ENCODE measurements at regions not wholly inside any gene's neighbourhood (a gene's known extent, or its start where the extent isn't known, plus 50 kb on each side); places are given as distances from the start of the nearest gene placed in this dataset.

DNA sequence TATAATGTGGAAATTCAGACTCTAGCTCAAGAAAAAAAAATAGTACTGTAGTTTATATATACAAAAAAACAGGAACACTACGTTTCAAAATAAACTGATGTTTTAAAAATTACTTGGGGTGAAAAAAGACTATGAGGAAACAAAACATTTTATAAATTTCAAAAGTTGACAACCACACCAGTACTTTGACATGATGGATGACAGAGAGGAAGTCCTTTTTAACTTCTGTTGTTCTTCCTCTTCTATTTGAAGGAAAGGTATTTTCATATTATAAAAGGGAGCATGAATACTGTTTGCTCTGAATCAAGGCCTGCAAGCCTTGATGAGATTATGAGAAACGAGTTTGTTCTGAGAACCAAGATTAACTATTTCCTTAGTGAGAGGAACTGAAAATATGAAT lies 456.9 kb downstream of the TAF11L14 start:
- no peak for DNase-seq (ENCODE audit: low spot score)
- Mint-ChIP-seq H3K4me1 (ENCODE audit: low read depth) (no peaks in the 10 kb centered on the region), H3K27me3 (ENCODE audit: low read depth) (no peaks in the 10 kb centered on the region), H3K27ac (no peak overlapping the region), H3K4me3 (no peak overlapping the region), H3K9me3 (peaks cover 38% of the 10 kb centered on the region), H3K36me3 (ENCODE audit: low read depth) (no peaks in the 10 kb centered on the region)

DNA sequence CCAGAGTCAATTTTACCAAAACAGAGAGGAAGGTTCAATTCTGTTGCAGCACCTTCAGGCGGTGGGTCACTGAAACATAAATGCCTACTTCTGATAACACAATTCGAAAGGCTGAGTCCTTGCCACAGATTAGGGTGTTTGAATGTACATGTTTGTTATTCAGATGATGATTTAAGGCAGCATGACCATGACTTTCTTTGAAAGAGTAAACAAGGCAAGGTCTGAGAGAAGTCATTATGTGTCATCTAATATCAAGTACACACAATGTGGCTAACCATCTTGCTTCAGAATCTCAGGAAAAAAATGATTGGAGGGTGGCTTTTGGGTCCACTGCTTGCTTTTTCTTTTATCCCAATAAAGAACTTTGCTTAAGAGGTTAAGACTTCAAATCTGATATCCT lies 457.5 kb downstream of the TAF11L14 start:
- Mint-ChIP-seq H3K36me3 (ENCODE audit: low read depth) (no peaks in the 10 kb centered on the region), H3K9me3 (peaks cover 36% of the 10 kb centered on the region), H3K27me3 (ENCODE audit: low read depth) (no peaks in the 10 kb centered on the region), H3K27ac (no peak overlapping the region), H3K4me3 (no peak overlapping the region), H3K4me1 (ENCODE audit: low read depth) (no peaks in the 10 kb centered on the region)
- no peak for DNase-seq (ENCODE audit: low spot score)

DNA sequence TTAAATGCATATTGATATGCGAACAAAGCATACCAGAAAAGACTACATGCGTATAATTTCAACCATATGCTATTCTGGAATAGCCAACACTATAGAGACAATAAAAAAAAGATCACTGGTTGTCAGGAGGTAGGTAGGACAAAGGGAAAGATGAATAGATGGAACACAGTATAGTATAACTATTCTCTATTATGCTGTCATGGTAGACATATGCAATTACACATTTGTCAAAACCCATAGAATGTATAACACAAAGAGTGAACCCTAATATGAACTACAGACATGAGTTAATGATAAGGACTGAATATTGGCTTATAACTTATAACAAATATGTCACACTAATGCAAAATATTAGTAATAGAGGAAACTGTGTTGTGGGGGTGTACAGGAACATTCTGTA lies 460.8 kb downstream of the TAF11L14 start:
- DNase-seq (ENCODE audit: low spot score): no peak
- Mint-ChIP-seq H3K4me1 (ENCODE audit: low read depth) (no peaks in the 10 kb centered on the region), H3K4me3 (no peak overlapping the region), H3K27me3 (ENCODE audit: low read depth) (no peaks in the 10 kb centered on the region), H3K9me3 (peaks cover 28% of the 10 kb centered on the region), H3K36me3 (ENCODE audit: low read depth) (no peaks in the 10 kb centered on the region), H3K27ac (no peak overlapping the region)

GRCh38 chr5:18097817-18098216 lies 463.6 kb downstream of the TAF11L14 start:
- H3K27ac Mint-ChIP-seq: no peak overlapping the region
- H3K36me3 Mint-ChIP-seq (ENCODE audit: low read depth): no peaks in the 10 kb centered on the region
- DNase-seq (ENCODE audit: low spot score): no peak
- H3K4me1 Mint-ChIP-seq (ENCODE audit: low read depth): no peaks in the 10 kb centered on the region
- no peak overlapping the region for H3K4me3 Mint-ChIP-seq
- peaks cover 30% of the 10 kb centered on the region for H3K9me3 Mint-ChIP-seq
- H3K27me3 Mint-ChIP-seq (ENCODE audit: low read depth): no peaks in the 10 kb centered on the region

GRCh38 chr5:18098691-18099090 lies 464.4 kb downstream of the TAF11L14 start:
- no peak overlapping the region for H3K27ac Mint-ChIP-seq

DNA sequence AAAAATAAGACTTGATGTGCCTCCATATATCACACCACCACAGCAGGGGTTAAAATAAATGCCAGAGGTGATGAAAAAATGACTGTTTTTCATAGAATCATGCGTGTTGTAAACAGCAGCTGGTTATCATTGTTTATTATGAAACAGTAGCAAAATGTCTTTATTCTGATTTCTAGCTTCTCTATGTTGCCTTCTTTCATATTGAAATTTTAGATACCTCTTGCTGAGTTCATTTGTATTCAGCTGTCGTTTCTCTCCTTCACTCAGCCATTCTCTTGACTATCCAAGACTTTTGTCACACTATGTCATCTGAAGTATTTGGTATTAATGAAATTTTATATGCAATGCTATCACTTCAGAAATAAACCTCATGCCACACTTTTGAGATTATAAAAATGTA lies 465.0 kb downstream of the TAF11L14 start:
- Mint-ChIP-seq H3K9me3 (peaks cover 20% of the 10 kb centered on the region), H3K4me3 (no peak overlapping the region), H3K4me1 (ENCODE audit: low read depth) (no peaks in the 10 kb centered on the region), H3K27ac (no peak overlapping the region), H3K27me3 (ENCODE audit: low read depth) (no peaks in the 10 kb centered on the region), H3K36me3 (ENCODE audit: low read depth) (no peaks in the 10 kb centered on the region)
- no peak for DNase-seq (ENCODE audit: low spot score)

More at GRCh38 chr5:18098691-18099090, 464.4 kb downstream of the TAF11L14 start:
- H3K4me3 Mint-ChIP-seq: no peak overlapping the region
- no peak for DNase-seq (ENCODE audit: low spot score)
- H3K27me3 Mint-ChIP-seq (ENCODE audit: low read depth): no peaks in the 10 kb centered on the region
- H3K4me1 Mint-ChIP-seq (ENCODE audit: low read depth): no peaks in the 10 kb centered on the region
- no peaks in the 10 kb centered on the region for H3K36me3 Mint-ChIP-seq (ENCODE audit: low read depth)
- peaks cover 25% of the 10 kb centered on the region for H3K9me3 Mint-ChIP-seq

DNA sequence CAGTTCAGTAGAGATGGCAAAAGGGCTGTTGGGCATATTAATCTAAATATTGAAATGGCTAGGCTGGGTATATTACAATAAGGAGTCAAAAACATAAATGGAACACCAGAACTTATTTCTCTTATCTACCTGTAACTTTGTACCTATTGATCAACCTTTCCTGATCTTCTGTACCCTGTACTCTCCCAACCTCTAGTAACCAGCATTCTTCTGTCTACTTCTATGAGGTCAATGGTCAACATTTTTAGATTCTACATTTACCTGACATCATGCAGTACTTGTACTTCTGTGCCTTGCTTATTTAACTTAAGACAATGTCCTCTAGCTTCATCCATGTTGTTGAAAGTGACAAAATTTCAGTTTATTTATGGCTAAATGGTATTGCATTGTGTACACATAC lies 467.3 kb downstream of the TAF11L14 start:
- no peak overlapping the region for H3K4me3 Mint-ChIP-seq
- H3K4me1 Mint-ChIP-seq (ENCODE audit: low read depth): no peaks in the 10 kb centered on the region
- peaks cover 10% of the 10 kb centered on the region for H3K9me3 Mint-ChIP-seq
- no peak for DNase-seq (ENCODE audit: low spot score)
- H3K27ac Mint-ChIP-seq: no peak overlapping the region
- H3K27me3 Mint-ChIP-seq (ENCODE audit: low read depth): no peaks in the 10 kb centered on the region
- no peaks in the 10 kb centered on the region for H3K36me3 Mint-ChIP-seq (ENCODE audit: low read depth)

DNA sequence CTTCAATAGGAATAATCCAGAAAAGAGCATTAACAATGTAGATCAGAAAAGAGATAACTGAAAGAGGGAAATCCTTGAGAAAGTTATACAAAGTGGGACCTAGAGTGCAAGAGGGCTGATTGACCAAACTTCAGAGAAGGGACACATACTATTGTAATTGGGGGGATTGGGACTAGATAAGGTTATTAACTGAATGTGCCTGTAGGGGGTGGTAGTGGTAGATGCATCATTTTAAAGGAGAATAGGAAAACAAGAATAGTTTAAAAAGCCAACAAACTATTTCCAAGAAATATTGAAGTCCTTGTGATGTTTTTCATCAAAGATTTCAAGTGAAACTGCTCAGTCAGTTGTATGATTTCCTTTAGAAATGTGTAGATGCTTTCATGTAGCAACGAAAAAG lies 468.5 kb downstream of the TAF11L14 start:
- Mint-ChIP-seq H3K27ac (no peak overlapping the region), H3K4me1 (ENCODE audit: low read depth) (no peaks in the 10 kb centered on the region), H3K36me3 (ENCODE audit: low read depth) (no peaks in the 10 kb centered on the region), H3K9me3 (peaks cover 21% of the 10 kb centered on the region), H3K4me3 (no peak overlapping the region), H3K27me3 (ENCODE audit: low read depth) (no peaks in the 10 kb centered on the region)
- DNase-seq (ENCODE audit: low spot score): no peak

DNA sequence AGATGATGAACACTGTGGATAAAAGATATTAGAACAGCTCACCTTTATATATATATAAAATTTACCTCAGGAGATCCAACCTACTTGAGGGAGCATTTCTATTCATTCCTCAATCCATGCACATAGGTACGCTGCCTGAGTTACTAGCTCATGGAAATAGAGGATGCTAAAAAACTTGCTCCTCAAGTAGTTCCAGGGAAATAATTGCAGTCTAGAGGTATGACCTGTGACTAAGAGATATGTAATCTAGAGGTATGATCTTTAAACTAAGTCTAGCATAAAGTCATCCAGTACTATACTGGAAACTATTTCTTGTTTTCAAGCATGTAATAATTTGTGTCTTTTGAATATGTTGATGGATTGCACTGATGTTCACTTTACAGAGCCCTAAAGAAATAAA lies 471.2 kb downstream of the TAF11L14 start:
- no peak overlapping the region for H3K4me3 Mint-ChIP-seq
- no peaks in the 10 kb centered on the region for H3K36me3 Mint-ChIP-seq (ENCODE audit: low read depth)
- DNase-seq (ENCODE audit: low spot score): no peak
- H3K9me3 Mint-ChIP-seq: peaks cover 29% of the 10 kb centered on the region
- no peaks in the 10 kb centered on the region for H3K4me1 Mint-ChIP-seq (ENCODE audit: low read depth)
- no peaks in the 10 kb centered on the region for H3K27me3 Mint-ChIP-seq (ENCODE audit: low read depth)
- H3K27ac Mint-ChIP-seq: no peak overlapping the region

DNA sequence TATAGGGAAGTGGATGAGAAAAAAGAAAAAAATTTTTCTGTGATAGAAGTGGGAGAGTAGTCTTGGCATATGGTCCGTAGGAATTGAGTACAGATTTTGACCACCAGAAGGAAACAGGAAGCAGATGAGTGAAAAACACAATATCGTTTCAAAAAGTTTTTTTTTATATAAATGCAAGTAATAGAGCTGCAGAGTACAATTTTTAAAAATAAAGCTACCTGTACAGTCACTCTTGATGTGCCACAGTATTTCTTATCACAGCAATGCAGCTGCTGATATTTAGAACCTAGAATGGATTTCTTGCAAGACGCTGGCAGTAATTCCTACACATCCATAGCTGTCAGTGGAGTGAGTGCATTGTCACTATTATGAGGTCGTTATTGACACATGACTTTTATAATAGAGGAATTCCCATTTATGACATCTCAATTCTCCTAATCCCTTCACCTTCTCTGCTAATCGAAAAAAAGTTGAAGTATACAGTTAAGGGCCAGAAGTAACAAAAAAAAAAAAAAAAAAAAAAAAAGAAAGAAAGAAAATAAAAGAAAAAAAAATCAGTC lies 477.7 kb downstream of the TAF11L14 start:
- Mint-ChIP-seq H3K4me3 (no peak overlapping the region), H3K27me3 (ENCODE audit: low read depth) (no peaks in the 10 kb centered on the region), H3K36me3 (ENCODE audit: low read depth) (no peaks in the 10 kb centered on the region), H3K4me1 (ENCODE audit: low read depth) (no peaks in the 10 kb centered on the region), H3K9me3 (peaks cover 38% of the 10 kb centered on the region), H3K27ac (no peak overlapping the region)
- no peak for DNase-seq (ENCODE audit: low spot score)

GRCh38 chr5:18113721-18114120 lies 479.5 kb downstream of the TAF11L14 start:
- no peak overlapping the region for H3K27ac Mint-ChIP-seq
- H3K4me1 Mint-ChIP-seq (ENCODE audit: low read depth): no peaks in the 10 kb centered on the region
- H3K36me3 Mint-ChIP-seq (ENCODE audit: low read depth): no peaks in the 10 kb centered on the region
- H3K4me3 Mint-ChIP-seq: no peak overlapping the region
- DNase-seq (ENCODE audit: low spot score): no peak
- peaks cover 32% of the 10 kb centered on the region for H3K9me3 Mint-ChIP-seq
- no peaks in the 10 kb centered on the region for H3K27me3 Mint-ChIP-seq (ENCODE audit: low read depth)

GRCh38 chr5:18114151-18114757 lies 480.0 kb downstream of the TAF11L14 start:
- no peak overlapping the region for H3K4me3 Mint-ChIP-seq
- peaks cover 30% of the 10 kb centered on the region for H3K9me3 Mint-ChIP-seq
- H3K4me1 Mint-ChIP-seq (ENCODE audit: low read depth): no peaks in the 10 kb centered on the region
- no peak overlapping the region for H3K27ac Mint-ChIP-seq
- no peaks in the 10 kb centered on the region for H3K27me3 Mint-ChIP-seq (ENCODE audit: low read depth)
- no peak for DNase-seq (ENCODE audit: low spot score)
- H3K36me3 Mint-ChIP-seq (ENCODE audit: low read depth): no peaks in the 10 kb centered on the region

GRCh38 chr5:18117968-18118367 lies 483.7 kb downstream of the TAF11L14 start:
- no peak for DNase-seq (ENCODE audit: low spot score)
- Mint-ChIP-seq H3K4me1 (ENCODE audit: low read depth) (no peaks in the 10 kb centered on the region), H3K36me3 (ENCODE audit: low read depth) (no peaks in the 10 kb centered on the region), H3K4me3 (no peak overlapping the region), H3K9me3 (peaks cover 46% of the 10 kb centered on the region), H3K27ac (no peak overlapping the region), H3K27me3 (ENCODE audit: low read depth) (no peaks in the 10 kb centered on the region)

DNA sequence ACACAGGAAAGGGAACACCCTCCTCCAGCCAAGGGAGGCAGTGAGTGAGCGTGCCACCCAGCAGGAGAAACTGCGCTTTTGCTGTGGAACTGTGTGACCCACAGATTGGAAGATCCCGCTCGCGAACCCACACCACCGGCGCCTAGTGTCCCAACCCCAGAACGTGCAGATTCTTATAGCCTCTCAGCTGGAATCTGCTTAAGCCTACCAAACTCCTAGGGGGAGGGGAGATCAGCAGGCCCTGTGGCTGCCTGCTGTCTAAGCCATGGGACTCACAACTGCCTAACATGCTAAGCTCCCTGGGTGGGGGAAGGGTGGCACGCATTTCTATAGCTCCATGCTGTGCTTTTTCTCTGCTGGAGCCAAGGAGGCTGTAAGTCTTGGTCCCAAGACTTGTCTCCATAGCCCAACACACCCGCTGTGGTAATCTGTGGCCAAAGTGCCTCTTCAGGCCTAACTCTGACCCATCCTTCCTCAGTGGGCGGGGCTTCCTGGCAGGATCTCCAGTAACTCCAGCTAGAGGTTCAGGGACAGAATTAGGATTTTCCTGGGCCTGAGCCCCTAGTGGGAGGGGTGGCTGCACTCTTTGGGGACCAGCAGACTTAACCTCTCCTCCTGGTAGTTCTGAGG lies 485.0 kb downstream of the TAF11L14 start:
- Mint-ChIP-seq H3K9me3 (peaks cover 56% of the 10 kb centered on the region), H3K36me3 (ENCODE audit: low read depth) (no peaks in the 10 kb centered on the region), H3K27ac (no peak overlapping the region), H3K4me3 (no peak overlapping the region), H3K4me1 (ENCODE audit: low read depth) (no peaks in the 10 kb centered on the region), H3K27me3 (ENCODE audit: low read depth) (no peaks in the 10 kb centered on the region)
- DNase-seq (ENCODE audit: low spot score): no peak

GRCh38 chr5:18141222-18141621 lies 507.0 kb downstream of the TAF11L14 start:
- H3K9me3 Mint-ChIP-seq: peaks cover 37% of the 10 kb centered on the region
- no peaks in the 10 kb centered on the region for H3K4me1 Mint-ChIP-seq (ENCODE audit: low read depth)
- H3K27me3 Mint-ChIP-seq (ENCODE audit: low read depth): no peaks in the 10 kb centered on the region
- no peak overlapping the region for H3K4me3 Mint-ChIP-seq
- no peaks in the 10 kb centered on the region for H3K36me3 Mint-ChIP-seq (ENCODE audit: low read depth)
- H3K27ac Mint-ChIP-seq: no peak overlapping the region
- no peak for DNase-seq (ENCODE audit: low spot score)

Measured in T-helper 2 cell treated with Interferon-gamma antibody and Interleukin-4, amounts not matched to agents 5 μg/mL and 100 μg/mL, for 36 hours (primary cell).